ENCODE measurements at regions not wholly inside any gene's neighbourhood (a gene's known extent, or its start where the extent isn't known, plus 50 kb on each side); places are given as distances from the start of the nearest gene placed in this dataset.

- no peaks in the 10 kb centered on the region for H3K9me2 ChIP-seq (replicated peaks; ENCODE audit: control insufficient read depth, low read length)
- TF ChIP-seq CTCF (IDR thresholded peaks at IDR 0.05; ENCODE audit: low read depth, low read length, poor library complexity, severe bottlenecking) = no peak
- TF ChIP-seq EZH2phosphoT487 (IDR thresholded peaks at IDR 0.05; ENCODE audit: borderline replicate concordance, low read length) = no peak
- H3F3A ChIP-seq (ENCODE audit: control insufficient read depth, insufficient read depth) = no peaks in the 10 kb centered on the region
Measured at GRCh38 chr7:32217341-32218153, 147.3 kb upstream of the PDE1C start.

GRCh38 chr7:32216759-32217158 lies 146.6 kb upstream of the PDE1C start:
- no peaks in the 10 kb centered on the region for H3K27me3 ChIP-seq (ENCODE audit: control insufficient read depth, low read length)
- H3K9me2 ChIP-seq (replicated peaks; ENCODE audit: control insufficient read depth, low read length) = no peaks in the 10 kb centered on the region
- H3F3A ChIP-seq (ENCODE audit: control insufficient read depth, insufficient read depth) = no peaks in the 10 kb centered on the region
- H3K4me3 ChIP-seq (ENCODE audit: low read length) = no peak overlapping the region
- H4K20me1 ChIP-seq (ENCODE audit: control insufficient read depth, insufficient read depth, low read depth, low read length) = no peaks in the 10 kb centered on the region
- TF ChIP-seq EZH2phosphoT487 (IDR thresholded peaks at IDR 0.05; ENCODE audit: borderline replicate concordance, low read length) (no peak), CTCF (IDR thresholded peaks at IDR 0.05; ENCODE audit: low read depth, low read length, poor library complexity, severe bottlenecking) (no peak)
- H3K36me3 ChIP-seq (ENCODE audit: control insufficient read depth, low read length) = no peaks in the 10 kb centered on the region
- no peaks in the 10 kb centered on the region for H3K4me1 ChIP-seq (ENCODE audit: control insufficient read depth, low read length)
- H3K4me2 ChIP-seq (ENCODE audit: low read length) = no peak overlapping the region
- H3K9me3 ChIP-seq (ENCODE audit: control insufficient read depth, insufficient read depth, low read length) = no peaks in the 10 kb centered on the region
- H3K79me2 ChIP-seq (ENCODE audit: control insufficient read depth, low read length) = no peaks in the 10 kb centered on the region
- H3K27ac ChIP-seq (ENCODE audit: low read depth, low read length) = no peak overlapping the region

More at GRCh38 chr7:32217341-32218153, 147.3 kb upstream of the PDE1C start:
- H3K4me2 ChIP-seq (ENCODE audit: low read length) = no peak overlapping the region
- no peaks in the 10 kb centered on the region for H3K9me3 ChIP-seq (ENCODE audit: control insufficient read depth, insufficient read depth, low read length)
- H3K27me3 ChIP-seq (ENCODE audit: control insufficient read depth, low read length) = no peaks in the 10 kb centered on the region
- no peaks in the 10 kb centered on the region for H3K79me2 ChIP-seq (ENCODE audit: control insufficient read depth, low read length)
- no peaks in the 10 kb centered on the region for H3K36me3 ChIP-seq (ENCODE audit: control insufficient read depth, low read length)
- H3K4me1 ChIP-seq (ENCODE audit: control insufficient read depth, low read length) = no peaks in the 10 kb centered on the region
- H4K20me1 ChIP-seq (ENCODE audit: control insufficient read depth, insufficient read depth, low read depth, low read length) = no peaks in the 10 kb centered on the region
- H3K4me3 ChIP-seq (ENCODE audit: low read length) = no peak overlapping the region
- H3K27ac ChIP-seq (ENCODE audit: low read depth, low read length) = no peak overlapping the region

- no peak overlapping the region for H3K4me3 ChIP-seq (ENCODE audit: low read length)
- H4K20me1 ChIP-seq (ENCODE audit: control insufficient read depth, insufficient read depth, low read depth, low read length) = no peaks in the 10 kb centered on the region
- no peaks in the 10 kb centered on the region for H3K27me3 ChIP-seq (ENCODE audit: control insufficient read depth, low read length)
- H3K4me1 ChIP-seq (ENCODE audit: control insufficient read depth, low read length) = no peaks in the 10 kb centered on the region
- H3K27ac ChIP-seq (ENCODE audit: low read depth, low read length) = no peak overlapping the region
- no peak for TF ChIP-seq CTCF (IDR thresholded peaks at IDR 0.05; ENCODE audit: low read depth, low read length, poor library complexity, severe bottlenecking)
- TF ChIP-seq EZH2phosphoT487 (IDR thresholded peaks at IDR 0.05; ENCODE audit: borderline replicate concordance, low read length) = no peak
- no peak overlapping the region for H3K4me2 ChIP-seq (ENCODE audit: low read length)
- H3K9me2 ChIP-seq (replicated peaks; ENCODE audit: control insufficient read depth, low read length) = no peaks in the 10 kb centered on the region
- H3F3A ChIP-seq (ENCODE audit: control insufficient read depth, insufficient read depth) = no peaks in the 10 kb centered on the region
- H3K9me3 ChIP-seq (ENCODE audit: control insufficient read depth, insufficient read depth, low read length) = no peaks in the 10 kb centered on the region
- H3K79me2 ChIP-seq (ENCODE audit: control insufficient read depth, low read length) = no peaks in the 10 kb centered on the region
- no peaks in the 10 kb centered on the region for H3K36me3 ChIP-seq (ENCODE audit: control insufficient read depth, low read length)
Measured at GRCh38 chr7:32215697-32216096, 145.5 kb upstream of the PDE1C start.

Measured in DOHH2 (cell line).